ENCODE measurements at regions not wholly inside any gene's neighbourhood (a gene's known extent, or its start where the extent isn't known, plus 50 kb on each side); places are given as distances from the start of the nearest gene placed in this dataset.

DNA sequence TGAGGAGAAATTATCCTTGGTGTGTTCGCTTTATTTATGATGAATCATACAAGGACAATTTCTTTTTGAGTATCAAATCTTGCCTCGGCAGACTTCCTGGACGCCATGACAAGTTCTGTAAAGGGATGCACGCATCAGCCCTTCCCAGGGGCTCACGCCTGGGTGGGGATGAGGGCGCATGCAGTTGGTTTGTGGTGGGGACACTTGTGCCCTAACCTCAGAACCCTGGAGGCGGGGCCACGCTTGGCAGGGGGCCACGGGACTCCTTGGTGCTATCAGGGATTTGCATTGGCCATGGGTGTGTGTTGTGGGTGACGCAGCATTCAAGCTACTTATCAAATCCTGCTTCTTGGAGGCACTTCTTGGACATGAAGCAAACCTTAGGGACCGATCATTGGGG, 143.8 kb upstream of the RTL1 start:
- DNase-seq: no peak

DNA sequence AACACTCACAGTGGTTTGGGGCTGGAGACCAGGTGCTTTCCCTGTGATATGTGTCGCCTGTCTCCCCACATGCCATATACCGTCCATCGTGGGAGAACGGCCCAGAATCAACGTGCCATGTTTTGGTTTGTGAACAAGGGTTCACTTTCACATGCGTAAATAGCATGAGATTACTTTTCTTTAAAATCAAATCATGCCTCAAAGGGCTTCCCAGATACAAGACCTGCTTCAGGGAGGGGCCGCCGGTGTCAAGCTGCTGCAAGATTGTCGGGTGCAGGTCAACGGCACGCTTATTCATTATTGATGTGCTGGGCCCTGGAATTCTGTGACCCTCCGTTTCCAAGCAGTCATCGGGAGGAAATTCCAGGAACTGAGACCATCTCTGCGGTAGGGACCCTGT, 145.2 kb upstream of the RTL1 start:
- no peak for DNase-seq

DNA sequence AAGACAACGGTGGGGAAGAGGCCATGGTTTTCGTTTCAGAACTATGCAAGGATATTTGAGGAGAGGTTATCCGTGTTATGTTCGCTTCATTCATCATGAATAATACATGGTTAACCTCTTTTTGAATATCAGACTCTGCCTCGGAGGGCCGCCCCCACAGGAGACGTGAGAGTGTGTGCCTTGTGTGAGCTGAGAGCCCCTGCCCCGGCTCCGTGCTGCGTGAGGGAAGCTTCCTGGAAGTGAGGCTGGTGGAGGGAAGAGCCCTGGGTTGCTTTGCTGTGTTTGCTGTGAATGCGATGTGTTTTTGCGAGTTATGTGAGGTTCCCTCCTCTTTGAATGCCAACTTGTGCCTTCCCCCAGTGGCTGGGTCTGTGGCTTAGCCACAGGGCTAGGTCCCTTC, 146.0 kb upstream of the RTL1 start:
- DNase-seq: no peak

DNA sequence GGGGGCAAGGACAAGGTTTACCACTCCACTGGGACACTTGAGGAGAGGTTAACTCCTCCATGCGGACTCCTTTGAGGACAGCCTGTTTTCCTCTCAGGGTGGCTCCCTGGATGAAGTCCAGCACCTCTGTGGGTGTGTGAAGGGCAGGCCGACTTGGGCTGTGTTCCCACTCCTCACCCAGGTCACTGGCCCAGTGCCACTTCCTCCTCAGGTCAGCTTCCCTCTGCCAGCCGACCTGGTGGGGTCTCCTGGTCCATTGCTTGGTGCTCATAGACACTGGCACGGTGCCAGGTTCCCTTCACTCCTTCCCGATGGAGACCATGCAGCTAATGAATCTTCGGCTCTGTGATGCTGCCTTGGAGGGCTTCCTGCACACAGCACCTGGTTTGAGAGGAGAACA, 146.4 kb upstream of the RTL1 start:
- no peak for DNase-seq

DNA sequence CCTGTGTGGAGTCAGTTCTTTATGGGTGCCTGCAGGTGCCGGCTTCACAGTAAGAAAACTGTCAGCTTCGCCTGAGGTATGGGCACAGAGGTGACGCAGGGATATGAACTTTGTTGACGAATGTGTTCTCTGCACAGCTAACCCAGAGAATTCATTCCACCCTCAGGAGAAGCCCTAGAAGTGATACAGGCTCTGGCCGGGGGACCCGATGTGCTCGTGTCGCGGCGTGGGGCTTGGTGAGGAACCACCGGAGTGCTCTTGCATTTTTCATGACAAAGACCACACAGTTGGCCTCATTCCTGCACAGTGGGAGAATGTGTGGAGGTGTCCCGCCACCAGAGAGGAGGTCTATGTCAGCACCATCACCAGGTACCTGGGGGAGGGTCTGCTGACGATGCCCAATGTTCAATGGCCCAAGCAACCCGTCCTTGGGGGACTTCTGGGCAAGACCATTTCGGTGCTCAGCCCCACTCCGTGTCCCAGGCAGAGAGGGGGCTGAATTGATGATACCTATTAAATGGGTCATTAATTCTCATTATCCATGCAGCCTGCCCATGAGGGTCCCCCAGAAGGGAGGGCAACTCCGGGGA, 147.5 kb upstream of the RTL1 start:
- DNase-seq: no peak

DNA sequence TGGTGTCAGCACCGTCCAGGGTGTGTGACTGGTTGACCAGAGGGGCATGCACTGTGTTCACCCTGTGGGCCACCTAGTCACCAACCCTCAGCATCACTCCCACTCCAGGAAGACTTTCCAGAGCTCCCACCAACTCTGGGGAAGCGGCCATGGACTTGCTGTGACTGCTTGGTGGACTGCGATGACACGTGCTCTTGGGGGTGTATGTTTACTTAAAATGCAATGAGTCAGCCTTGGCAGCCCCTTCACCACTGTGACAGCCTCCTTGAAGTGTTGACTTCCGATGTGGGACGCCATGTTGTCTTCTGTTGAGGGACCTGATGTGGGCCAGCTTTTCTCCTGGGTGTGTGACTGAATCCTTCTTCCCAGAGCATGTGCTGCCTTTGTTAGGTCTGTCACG, 151.1 kb upstream of the RTL1 start:
- DNase-seq: no peak

DNA sequence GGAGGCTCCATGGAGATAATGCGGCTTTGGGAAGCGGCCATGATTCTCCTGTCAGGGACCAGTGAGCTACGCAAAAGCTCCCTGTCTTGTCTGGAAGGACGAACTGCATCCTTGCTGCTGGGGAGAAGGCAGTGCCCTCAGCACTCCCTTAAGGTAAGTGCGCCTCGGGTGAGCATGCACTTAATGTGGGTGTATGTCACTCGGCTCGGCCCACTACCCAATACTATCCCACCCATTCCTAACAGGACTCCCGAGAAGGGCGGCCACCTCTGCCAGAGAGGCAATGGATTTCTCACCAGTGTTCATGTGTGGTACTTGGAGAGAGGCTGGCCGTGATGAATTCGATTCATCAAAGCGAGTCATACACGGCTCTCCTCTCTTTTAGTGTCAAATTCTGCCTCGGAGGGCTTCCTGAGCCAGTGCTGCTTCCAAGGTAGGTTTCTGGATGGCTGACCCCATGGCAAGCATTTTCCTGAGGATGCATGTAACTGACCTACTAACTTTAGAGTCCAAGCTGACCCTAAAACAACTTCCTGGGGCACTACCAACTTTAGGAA, 151.7 kb upstream of the RTL1 start:
- no peak for DNase-seq

DNA sequence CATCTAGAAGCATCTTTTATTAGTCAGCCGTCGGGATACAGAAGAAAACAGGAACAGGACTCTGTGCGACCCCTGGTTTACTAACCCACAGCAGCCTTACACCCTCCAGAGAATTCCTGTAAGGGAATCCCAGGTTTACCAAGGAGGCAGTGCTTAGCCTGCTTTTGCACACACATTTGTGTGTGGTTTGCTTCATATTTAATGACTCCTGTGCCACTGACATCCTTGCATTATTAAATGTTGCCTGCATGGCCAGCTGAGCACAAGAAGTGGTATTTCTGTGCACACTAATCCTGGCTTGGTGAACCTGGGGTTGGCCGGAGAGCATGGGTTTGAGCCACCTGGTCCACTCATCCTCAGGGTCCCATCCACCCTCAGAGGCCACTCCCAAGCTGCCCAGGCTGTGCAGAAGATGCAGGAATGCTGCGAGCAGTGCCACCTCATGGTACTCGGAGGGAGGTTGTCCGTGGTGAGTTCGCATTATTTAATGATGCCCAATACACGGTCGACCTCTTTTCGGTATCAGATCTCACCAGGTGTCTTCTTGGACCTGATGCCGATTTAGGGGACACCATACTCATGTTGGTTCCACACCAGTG, 152.4 kb upstream of the RTL1 start:
- no peak for DNase-seq

DNA sequence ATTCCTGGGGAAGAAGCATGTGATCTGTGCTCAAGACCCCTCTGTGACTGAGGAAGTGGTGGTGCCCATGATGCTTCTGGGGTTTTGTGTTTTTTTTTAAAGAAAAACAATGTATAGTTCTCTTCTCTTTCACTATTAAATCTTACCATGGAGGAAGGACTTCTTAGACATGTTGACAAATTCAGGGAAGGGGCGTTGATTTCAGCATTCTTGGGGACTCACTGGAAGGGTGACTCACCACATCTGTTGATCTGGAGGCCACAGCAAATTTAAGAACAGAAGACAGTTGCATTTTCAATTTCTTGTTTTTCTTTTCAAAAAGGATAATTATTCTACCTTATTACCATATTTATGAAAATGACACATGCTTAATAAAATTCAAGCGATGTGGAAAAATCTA, 152.9 kb upstream of the RTL1 start:
- no peak for DNase-seq

DNA sequence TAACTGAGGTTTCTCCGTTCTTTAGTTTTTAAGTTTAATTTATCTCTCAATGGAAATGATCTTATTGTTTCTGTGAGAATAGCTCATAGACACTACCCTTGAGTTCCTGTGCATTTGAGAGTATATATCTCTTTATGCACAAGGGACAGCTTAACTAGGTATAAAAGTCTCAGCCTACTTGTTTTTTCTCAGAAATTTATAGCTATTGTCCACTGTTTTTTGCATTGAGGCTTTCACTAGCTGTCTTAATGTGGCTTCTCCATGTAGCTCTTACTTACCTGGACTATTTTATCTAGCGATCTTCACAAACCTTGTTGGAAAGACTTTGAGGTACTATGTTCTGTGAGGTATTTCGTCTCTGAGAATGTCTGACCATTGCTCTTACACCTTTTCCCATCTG, 153.9 kb upstream of the RTL1 start:
- DNase-seq: no peak

DNA sequence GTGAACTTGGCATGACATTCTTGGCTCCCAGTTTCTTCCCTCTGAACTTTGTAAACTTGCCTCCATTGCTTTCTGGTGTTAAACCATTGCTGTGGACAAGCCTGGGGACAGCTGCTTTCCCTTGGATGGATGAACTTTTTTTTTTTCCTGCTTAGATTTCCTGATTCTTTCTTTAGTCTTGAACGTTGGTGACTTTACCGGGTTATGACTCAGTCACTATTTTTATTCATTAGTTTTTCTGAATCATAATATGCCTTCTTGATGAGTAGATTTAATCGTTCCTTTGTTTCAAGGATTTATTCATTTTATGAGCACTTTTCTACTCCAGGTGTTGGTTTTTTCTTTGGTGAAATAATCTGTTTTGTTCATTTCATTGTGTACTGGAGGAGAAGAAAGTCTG, 155.0 kb upstream of the RTL1 start:
- no peak for DNase-seq

DNA sequence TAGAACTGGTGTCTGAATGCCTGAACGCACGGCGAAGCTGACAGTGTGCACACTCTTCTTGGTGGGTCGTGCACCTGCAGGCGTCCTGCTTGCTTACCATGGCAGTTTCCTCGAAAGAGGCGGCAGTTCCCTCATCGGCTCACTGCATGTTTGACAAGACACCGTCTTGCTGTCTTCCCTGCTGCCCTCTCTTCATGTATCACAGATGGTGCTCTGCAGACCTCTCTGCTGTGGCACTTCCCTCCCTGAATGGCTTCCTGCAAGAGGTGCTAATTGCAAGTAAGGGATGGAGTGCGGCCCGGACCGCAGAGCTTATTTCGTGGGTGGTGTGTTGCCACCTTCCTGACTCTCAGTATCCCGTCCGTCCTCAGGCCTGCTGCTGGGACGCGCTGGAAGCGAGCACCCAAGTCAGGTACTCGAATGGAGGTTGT, 156.7 kb upstream of the RTL1 start:
- DNase-seq: no peak

DNA sequence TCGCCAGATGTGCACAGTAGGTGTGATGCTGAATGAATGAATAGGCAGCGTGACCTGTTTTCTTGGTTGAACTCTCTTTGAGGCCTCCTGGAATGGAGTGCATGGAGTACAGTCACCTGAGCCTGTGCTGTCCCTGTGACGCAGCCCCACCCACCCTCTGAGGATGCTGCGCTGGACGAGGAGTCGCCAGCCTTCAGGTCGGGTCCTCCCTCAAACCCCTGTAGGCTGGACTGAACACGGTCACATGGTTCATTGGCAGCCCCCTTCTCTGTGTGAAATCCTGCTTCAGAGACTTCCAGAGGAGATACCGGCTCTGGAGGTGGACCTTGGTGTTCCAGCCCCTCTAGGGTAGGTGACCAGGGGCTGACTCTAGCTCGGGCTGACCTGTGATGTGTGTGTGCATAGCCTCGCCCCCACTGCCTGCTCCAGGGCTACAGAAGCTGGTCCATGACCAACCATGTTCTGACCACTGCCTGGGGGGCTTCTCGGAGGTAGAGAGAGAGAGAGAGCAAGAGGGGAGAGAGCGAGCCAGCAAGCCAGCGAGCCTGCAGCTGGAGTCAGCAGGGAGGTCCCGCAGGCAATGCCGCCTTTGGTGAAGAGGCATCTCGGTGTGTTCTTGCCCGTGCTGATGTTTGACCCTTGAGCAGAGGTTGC, 158.0 kb upstream of the RTL1 start:
- no peak for DNase-seq

DNA sequence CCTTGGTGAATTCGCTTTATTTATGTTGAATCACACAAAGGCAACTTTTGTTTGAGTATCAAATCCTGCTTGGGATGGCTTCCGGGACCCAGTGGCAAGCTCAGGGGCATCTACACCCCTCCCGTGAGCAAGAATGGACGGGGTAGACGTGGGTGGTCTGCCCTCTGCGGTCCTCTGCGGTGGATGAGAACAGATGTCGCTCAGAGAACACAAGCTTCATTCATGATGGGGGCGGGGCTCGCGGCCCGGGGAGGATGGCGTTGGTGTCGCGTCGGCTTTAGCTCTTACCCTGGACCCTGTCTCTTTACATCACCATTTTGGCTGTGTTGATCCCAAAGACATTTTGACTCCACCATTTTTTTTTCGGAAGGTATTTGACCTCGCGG, 158.5 kb upstream of the RTL1 start:
- DNase-seq: no peak

DNA sequence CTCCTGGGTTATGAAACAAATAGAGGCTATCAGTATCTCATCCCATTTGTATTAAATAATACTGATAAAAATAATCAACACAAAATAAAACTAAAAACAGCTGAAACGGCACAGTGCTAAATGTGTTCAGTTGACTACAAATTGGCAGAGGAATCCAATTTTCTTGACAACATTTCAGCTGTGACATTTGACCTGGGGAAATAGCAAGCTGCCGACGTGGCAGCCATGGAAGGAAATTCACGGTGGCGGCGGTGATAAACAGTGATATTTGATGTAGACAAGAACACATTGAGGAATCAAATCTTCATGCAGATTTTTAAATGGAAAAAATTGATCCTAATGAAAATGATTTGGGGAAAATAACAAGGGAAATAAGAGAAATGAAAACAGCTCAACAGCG, 159.1 kb upstream of the RTL1 start:
- DNase-seq: no peak

DNA sequence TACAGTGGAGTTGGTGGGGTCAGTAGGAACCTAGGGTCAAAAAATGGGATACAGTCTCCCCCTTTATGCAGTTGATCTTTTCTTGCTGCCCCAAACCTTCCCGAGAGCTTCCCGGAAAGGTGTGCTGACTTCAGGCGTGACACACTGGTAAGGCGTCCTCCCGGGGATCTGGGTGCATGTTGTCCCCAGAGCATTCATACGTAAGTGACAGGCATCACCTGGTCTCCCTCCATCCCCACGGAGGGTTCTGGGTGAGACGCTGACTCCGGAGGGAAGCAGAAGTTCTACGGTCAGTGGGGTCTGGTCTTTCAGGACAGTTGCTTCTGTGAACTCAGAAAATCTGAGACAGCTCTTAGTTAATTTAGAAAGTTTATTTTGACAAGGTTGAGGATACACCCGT, 159.6 kb upstream of the RTL1 start:
- DNase-seq: no peak

DNA sequence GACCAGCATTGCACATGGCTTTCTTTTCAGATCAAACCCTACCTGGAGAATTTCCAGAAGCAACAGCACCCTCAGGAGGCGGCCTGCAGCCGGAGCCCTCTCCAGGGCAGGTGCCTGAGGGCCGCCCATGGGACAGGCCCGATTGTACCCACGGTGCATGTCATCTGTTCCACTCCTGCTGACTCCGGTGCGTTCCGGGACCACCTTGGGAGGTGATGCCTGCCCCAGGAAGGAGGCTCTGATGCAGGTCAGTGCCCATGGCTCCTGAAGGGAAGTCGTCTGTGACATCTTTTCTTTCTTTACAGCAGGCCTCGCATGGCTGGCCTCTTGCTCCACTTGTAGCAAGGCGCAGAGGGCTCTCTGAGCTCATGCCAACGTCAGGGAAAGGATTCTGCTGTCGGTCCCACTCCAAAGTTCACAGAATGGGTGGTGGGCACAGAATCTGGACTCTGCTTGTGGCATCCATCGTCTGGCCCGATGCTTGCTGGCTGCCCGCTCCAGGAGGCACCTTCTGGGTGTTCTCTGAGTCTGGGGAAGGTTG, 160.7 kb upstream of the RTL1 start:
- DNase-seq: no peak

DNA sequence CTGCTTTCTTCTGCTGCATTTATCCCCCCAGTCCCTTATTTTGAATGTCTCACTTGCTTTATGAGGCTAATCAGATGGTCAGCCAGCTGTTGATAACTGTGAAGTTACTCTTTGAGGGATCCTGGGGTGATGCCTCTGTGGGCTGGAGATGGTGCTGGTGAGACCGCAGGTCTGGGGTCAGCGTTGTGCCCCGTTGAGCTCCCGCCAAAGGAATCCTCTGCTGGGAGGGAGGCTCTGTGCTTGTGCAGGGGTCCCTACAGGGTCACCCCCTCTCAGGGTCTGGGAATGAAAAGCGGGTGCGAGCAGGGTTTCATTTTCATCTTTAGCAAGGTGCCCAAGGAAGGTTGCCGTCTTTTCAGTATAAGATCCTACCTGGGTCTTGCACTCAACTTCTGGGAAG, 161.2 kb upstream of the RTL1 start:
- DNase-seq: no peak

DNA sequence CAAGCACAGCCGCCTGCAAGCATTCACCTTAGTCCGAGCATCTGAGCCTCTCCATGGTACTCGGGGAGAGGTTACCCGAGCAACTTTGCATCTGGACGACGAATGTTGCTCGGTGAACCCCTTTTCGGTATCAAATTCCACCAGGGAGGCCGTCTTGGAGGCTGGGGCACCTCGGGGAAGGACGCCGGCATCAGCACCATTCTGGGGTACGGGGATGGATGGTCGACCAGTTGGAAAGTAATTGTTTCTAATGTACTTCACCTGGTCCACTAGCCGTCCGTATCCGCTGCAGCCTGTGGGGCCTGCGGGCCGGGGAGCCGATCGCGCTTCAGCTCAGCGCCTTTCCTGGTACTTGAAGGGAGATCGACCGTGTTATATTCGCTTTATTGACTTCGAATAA, 161.7 kb upstream of the RTL1 start:
- no peak for DNase-seq

DNA sequence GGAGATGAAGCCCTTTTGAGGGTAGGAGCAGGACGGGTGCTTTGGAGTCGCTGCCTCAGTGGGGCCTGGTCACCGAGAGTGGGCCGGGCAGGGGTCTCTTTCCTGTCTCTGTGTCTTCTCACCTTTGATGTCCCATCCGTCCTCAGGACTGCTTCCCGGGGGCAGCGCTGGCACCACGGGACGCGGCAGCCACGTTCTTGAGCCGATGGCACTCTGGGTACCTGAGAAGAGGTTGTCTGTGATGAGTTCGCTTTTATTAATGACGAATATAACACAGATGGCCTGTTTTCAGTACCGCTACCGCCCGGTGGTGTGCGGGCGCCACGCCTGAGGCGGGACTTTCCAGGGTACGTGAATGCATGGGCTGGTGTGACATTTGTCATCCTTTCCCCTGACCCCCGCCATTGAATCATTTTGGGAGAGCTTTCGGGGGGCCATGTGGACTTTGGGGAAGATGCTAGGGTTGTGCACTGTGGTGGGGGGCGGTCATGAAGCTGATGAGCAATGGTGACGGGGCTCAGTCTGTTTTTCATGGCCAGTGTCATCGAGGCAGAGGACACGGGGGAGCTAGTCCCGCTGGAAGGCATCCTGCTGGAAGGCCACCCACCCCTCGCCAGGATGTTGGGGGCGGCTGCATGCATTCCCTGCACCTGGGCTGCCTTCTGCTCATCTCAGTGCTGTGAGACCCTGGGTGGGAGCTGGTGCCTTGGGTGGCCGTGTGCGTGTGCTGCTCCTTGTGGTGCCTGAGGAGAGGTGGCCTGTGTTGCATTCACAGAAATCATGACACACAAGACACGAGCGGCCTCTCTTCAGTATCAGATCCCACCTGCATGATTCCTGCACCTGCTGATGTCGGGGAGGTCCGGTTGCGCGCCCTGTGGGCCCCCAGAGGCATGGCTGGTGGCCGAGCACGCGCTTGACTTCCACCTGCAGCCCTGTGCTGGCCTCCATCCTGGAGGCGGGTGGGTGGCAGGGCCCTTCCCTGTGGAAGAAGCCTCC, 162.5 kb upstream of the RTL1 start:
- no peak for DNase-seq

DNA sequence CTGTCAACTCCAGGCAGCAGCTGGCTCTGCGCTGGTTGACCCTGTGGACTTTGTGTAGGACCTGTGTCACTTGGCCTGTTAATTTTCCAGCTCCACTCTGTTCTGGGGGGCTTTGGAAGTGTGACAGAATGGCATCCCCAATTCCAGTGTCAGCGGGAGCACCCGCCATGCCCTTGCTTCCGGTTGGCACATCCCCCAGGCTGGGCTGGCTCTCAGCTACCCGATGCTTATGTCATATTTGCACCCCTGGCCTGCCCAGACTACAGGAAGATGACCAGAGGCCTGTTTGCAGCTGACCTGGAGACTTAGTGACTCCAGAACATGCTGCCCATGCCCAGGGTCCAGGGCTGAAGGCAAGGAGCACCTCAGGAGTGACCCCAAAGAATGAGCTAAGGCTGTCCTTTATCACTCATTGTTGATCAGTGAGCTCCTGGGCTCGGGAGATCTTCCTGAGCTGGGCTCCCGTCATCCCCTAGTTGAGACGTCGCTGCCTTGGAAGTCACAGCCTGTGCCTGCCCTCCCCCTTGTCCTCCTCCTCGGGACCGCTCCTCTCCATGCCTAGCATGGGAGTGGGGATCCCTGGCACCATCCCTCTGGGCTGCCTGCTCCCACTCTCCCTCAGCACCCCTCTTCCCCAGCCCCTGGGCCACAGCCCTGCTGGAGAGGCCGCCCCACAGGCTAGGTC, 163.4 kb upstream of the RTL1 start:
- DNase-seq: no peak
